HCT116 (cell line): ENCODE measurements at regions not wholly inside any gene's neighbourhood (a gene's known extent, or its start where the extent isn't known, plus 50 kb on each side); places are given as distances from the start of the nearest gene placed in this dataset.

ENCODE experiments used
- ATAC-seq: fragments of 200-7000 bp; cut with Tn5 transposase; 2 replicates; pipeline ENCODE4 v1.9.1; 2020; ENCODE audit warnings: mild to moderate bottlenecking, moderate library complexity
- BruUV-seq: library from RNA; stranded (reverse); fragments of 400-500 nt; replicated peaks from 2 replicates; lab custom pipeline; 2021; lab: Mats Ljungman, UMichigan
- CTCF ChIA-PET: fragments of 300-600 bp; sonication (Branson Sonifier 250); formaldehyde crosslinking; loops from one replicate; lab custom pipeline; 2021; ENCODE audit warnings: antibody characterized with exemption; lab: Charles Lee
- POLR2A ChIA-PET: fragments of 300-600, 350-600 bp; sonication (Branson Sonifier 250); formaldehyde crosslinking; loops from one replicate; lab custom pipeline; 2021; ENCODE audit warnings: antibody characterized with exemption; lab: Charles Lee
- RAD21 ChIA-PET, 2 experiments: fragments of 300-600 bp; sonication (Branson Sonifier 250); formaldehyde crosslinking; loops; one replicate each; lab custom pipeline; 2023; ENCODE audit warnings: low total read pairs in 2 of 2; ENCODE audit not compliant: uncharacterized antibody in 2 of 2, unreplicated experiment in 2 of 2, low non-redundant PET in 1 of 2; lab: Charles Lee
- DNase-seq: peaks from one replicate; pipeline ENCODE4 v3.0.0-alpha.2; 2010; ENCODE audit warnings: low read depth, low spot score
- H2AFZ ChIP-seq: fragments of 200-600 bp; shearing (Covaris generic), sonication (generic); 2 replicates; pipeline ENCODE4 v1.6.1; 2017; ENCODE audit warnings: low read depth, mixed run types, mixed read lengths, antibody characterized with exemption, low read length; ENCODE audit not compliant: poor library complexity, severe bottlenecking
- H3K27ac ChIP-seq: 2 replicates; pipeline ENCODE4 v1.5.1; 2012; ENCODE audit warnings: low read depth, low read length
- H3K27me3 ChIP-seq: fragments of 200-600 bp; sonication (generic); 2 replicates; pipeline ENCODE4 v1.6.1; 2016; ENCODE audit warnings: mixed run types, low read length, mixed read lengths; ENCODE audit not compliant: insufficient read depth
- H3K36me3 ChIP-seq, 2 experiments: fragments of 200-500 bp in 1 of 2; fragments of 200-600 bp in 1 of 2; sonication (Bioruptor generic) in 1 of 2; sonication (generic) in 1 of 2; 2 replicates each; pipeline versions ENCODE4 v1.5.1 to v1.6.1; 2014 to 2016; ENCODE audit warnings: low read length in 2 of 2, inconsistent platforms in 1 of 2, mixed read lengths in 1 of 2, mixed run types in 1 of 2; ENCODE audit not compliant: insufficient read depth in 2 of 2, control insufficient read depth in 1 of 2
- H3K4me1 ChIP-seq, 2 experiments: fragments of 200-600 bp in 1 of 2; sonication (generic) in 1 of 2; 2 replicates each; pipeline versions ENCODE4 v1.5.1 to v1.6.1; 2012 to 2017; ENCODE audit warnings: low read length in 2 of 2, inconsistent platforms in 1 of 2, mild to moderate bottlenecking in 1 of 2, mixed read lengths in 1 of 2, mixed run types in 1 of 2, moderate library complexity in 1 of 2; ENCODE audit not compliant: insufficient read depth in 2 of 2, control insufficient read depth in 1 of 2
- H3K4me2 ChIP-seq: fragments of 200-600 bp; sonication (generic); 2 replicates; pipeline ENCODE4 v1.6.1; 2017; ENCODE audit warnings: mixed run types, low read length, mixed read lengths
- H3K4me3 ChIP-seq, 2 experiments: fragments of 200-600 bp in 1 of 2; sonication (generic) in 1 of 2; replicated peaks in 1 of 2; 2 replicates each; pipeline ENCODE4 v1.5.1; 2011 to 2016; ENCODE audit warnings: low read length in 2 of 2, control low read depth in 1 of 2, low read depth in 1 of 2, mild to moderate bottlenecking in 1 of 2, mixed read lengths in 1 of 2, mixed run types in 1 of 2
- H3K79me2 ChIP-seq: fragments of 200-600 bp; sonication (generic); 2 replicates; pipeline ENCODE4 v1.6.1; 2017; ENCODE audit warnings: mild to moderate bottlenecking, mixed run types, low read length, moderate library complexity, mixed read lengths; ENCODE audit not compliant: insufficient read depth
- H3K9ac ChIP-seq: fragments of 200-600 bp; sonication (generic); 2 replicates; pipeline ENCODE4 v1.6.1; 2016; ENCODE audit warnings: low read length, mixed read lengths
- H3K9me2 ChIP-seq: fragments of 200-600 bp; sonication (generic), shearing (Covaris generic); 2 replicates; pipeline ENCODE4 v1.6.1; 2017; ENCODE audit warnings: mixed run types, mild to moderate bottlenecking, moderate library complexity; ENCODE audit not compliant: insufficient read depth
- H3K9me3 ChIP-seq, 2 experiments: fragments of 200-500 bp in 1 of 2; fragments of 200-600 bp in 1 of 2; sonication (Bioruptor generic) in 1 of 2; sonication (generic) in 1 of 2; 2 replicates each; pipeline ENCODE4 v1.6.1; 2014 to 2017; ENCODE audit warnings: low read length in 2 of 2, mixed read lengths in 2 of 2, inconsistent platforms in 1 of 2, low read depth in 1 of 2, mild to moderate bottlenecking in 1 of 2, mixed run types in 1 of 2, moderate library complexity in 1 of 2; ENCODE audit not compliant: control insufficient read depth in 1 of 2, insufficient read depth in 1 of 2
- H4K20me1 ChIP-seq: fragments of 200-600 bp; sonication (generic), shearing (Covaris generic); 2 replicates; pipeline ENCODE4 v1.6.1; 2017; ENCODE audit warnings: mixed run types, mild to moderate bottlenecking, moderate library complexity; ENCODE audit not compliant: insufficient read depth
- ATF3 ChIP-seq: IDR thresholded peaks from 2 replicates; pipeline ENCODE4 v1.6.1; 2012
- CEBPB ChIP-seq: IDR thresholded peaks from 2 replicates; pipeline ENCODE4 v1.6.1; 2012; ENCODE audit warnings: low read depth
- CTCF ChIP-seq, 3 experiments: fragments of 200-600 bp in 1 of 3; sonication (generic) in 1 of 3; IDR thresholded peaks in 2 of 3; conservative IDR thresholded peaks in 1 of 3; 2 replicates each; pipeline ENCODE4 v1.5.1; 2012 to 2017; ENCODE audit warnings: low read depth in 2 of 3, low read length in 2 of 3, antibody characterized with exemption in 1 of 3, borderline replicate concordance in 1 of 3, control low read depth in 1 of 3, mild to moderate bottlenecking in 1 of 3, mixed read lengths in 1 of 3, mixed run types in 1 of 3, moderate library complexity in 1 of 3; ENCODE audit not compliant: insufficient read depth in 1 of 3
- EGR1 ChIP-seq: IDR thresholded peaks from 2 replicates; pipeline ENCODE4 v1.6.1; 2012; ENCODE audit warnings: low read depth
- ELF1 ChIP-seq: IDR thresholded peaks from 2 replicates; pipeline ENCODE4 v1.6.1; 2012; ENCODE audit warnings: low read depth, borderline replicate concordance
- EZH2phosphoT487 ChIP-seq: fragments of 200-600 bp; IDR thresholded peaks from 2 replicates; pipeline ENCODE4 v1.6.1; 2018; ENCODE audit warnings: antibody characterized with exemption, borderline replicate concordance
- JUND ChIP-seq: IDR thresholded peaks from 2 replicates; pipeline ENCODE4 v1.6.1; 2012
- MAX ChIP-seq: IDR thresholded peaks from 2 replicates; pipeline ENCODE4 v1.6.1; 2012
- POLR2AphosphoS5 ChIP-seq: IDR thresholded peaks from 2 replicates; pipeline ENCODE4 v1.6.1; 2011; ENCODE audit warnings: mild to moderate bottlenecking, low read depth, low read length, moderate library complexity
- RAD21 ChIP-seq: IDR thresholded peaks from 2 replicates; pipeline ENCODE4 v1.6.1; 2012; ENCODE audit warnings: low read depth, mild to moderate bottlenecking
- SIN3A ChIP-seq: IDR thresholded peaks from 2 replicates; pipeline ENCODE4 v1.6.1; 2012; ENCODE audit warnings: low read depth
- SP1 ChIP-seq: IDR thresholded peaks from 2 replicates; pipeline ENCODE4 v1.6.1; 2012; ENCODE audit warnings: low read depth
- TCF7L2 ChIP-seq: IDR thresholded peaks from 2 replicates; pipeline ENCODE4 v1.7.0; 2011; ENCODE audit warnings: borderline replicate concordance, inconsistent platforms; ENCODE audit not compliant: insufficient read depth, insufficient read length; ENCODE audit errors: extremely low read depth
- YY1 ChIP-seq: IDR thresholded peaks from 2 replicates; pipeline ENCODE4 v1.6.1; 2011; ENCODE audit warnings: low read length, low read depth, moderate library complexity, mild to moderate bottlenecking; ENCODE audit not compliant: insufficient replicate concordance; ENCODE audit errors: extremely low read depth
- ZBTB33 ChIP-seq: IDR thresholded peaks from 2 replicates; pipeline ENCODE4 v1.6.1; 2011; ENCODE audit warnings: mild to moderate bottlenecking, low read length, moderate library complexity; ENCODE audit not compliant: insufficient replicate concordance; ENCODE audit errors: extremely low read depth
- ZFX ChIP-seq: fragments of 450-650 bp; IDR thresholded peaks from 2 replicates; pipeline ENCODE4 v1.6.1; 2017
- ZNF274 ChIP-seq: fragments of 200-500 bp; sonication (Bioruptor generic); IDR thresholded peaks from 2 replicates; pipeline ENCODE4 v1.6.1; 2014; ENCODE audit warnings: mild to moderate bottlenecking, low read depth, low read length, inconsistent platforms
- intact Hi-C: fragments of 100-400 bp; cut with micrococcal nuclease; formaldehyde crosslinking; loops from 2 replicates; pipeline ENCODE4 v1.10.0; 2022

GRCh38 chr3:30319713-30320112, 286.7 kb upstream of the TGFBR2 start (continued):
- TF ChIP-seq JUND (no peak), POLR2AphosphoS5 (no peak), EGR1 (no peak), CTCF (IDR thresholded peaks at IDR 0.05 in 2 of 3, conservative IDR thresholded peaks at IDR 0.05 in 1 of 3; ENCODE audit: borderline replicate concordance in 1 of 3, insufficient read depth in 1 of 3, low read depth in 2 of 3, low read length in 2 of 3) (peak; percentile 40 to 67 (median 55); a peak in 5 of 6 replicates), SIN3A (no peak), ELF1 (no peak), ZNF274 (no peak), RAD21 (peak; percentile 79), EZH2phosphoT487 (no peak), MAX (peak; percentile 70), YY1 (no peak), ZFX (no peak), TCF7L2 (no peak), CEBPB (no peak)
- TF ChIP-seq, all 23 proteins: peak for 5

- Histone ChIP-seq H3K9me3 (no peaks in the 10 kb centered on the region), H3K79me2 (no peaks in the 10 kb centered on the region), H4K20me1 (no peaks in the 10 kb centered on the region), H3K36me3 (no peaks in the 10 kb centered on the region), H3K9ac (no peak overlapping the region), H3K4me3 (no peak overlapping the region), H3K27me3 (no peaks in the 10 kb centered on the region), H3K4me1 (peaks cover 5 to 16% of the 10 kb centered on the region in 2 experiments; a peak in 3 of 4 replicates), H3K9me2 (no peaks in the 10 kb centered on the region), H2AFZ (peak overlapping the region; percentile 94), H3K27ac (no peak overlapping the region), H3K4me2 (peak overlapping the region; percentile 3; the same call in 1 of the 2 replicates)
- DNase-seq, result no peak
- no TSS peak for BruUV-seq
- TF ChIP-seq CEBPB (no peak), SP1 (no peak), ATF3 (no peak), ZBTB33 (no peak)
- ChIA-PET RAD21 (no interaction called here), POLR2A (no interaction called here), CTCF (interaction anchor here (0.9 to 1.5 kb wide), 4 partner anchors 10 to 372 kb away, joined by 3 to 9 read pairs (median 4); no protein-coding TSS in a partner anchor)
- intact Hi-C loops, result loop anchor here (5.0 kb wide), 1 partner anchor 292 kb away; no protein-coding TSS in a partner anchor
- ATAC-seq, result no peak
Measured at GRCh38 chr3:30320392-30320791, 286.0 kb upstream of the TGFBR2 start.
